GM23338 (cell line): ENCODE measurements at regions not wholly inside any gene's neighbourhood (a gene's known extent, or its start where the extent isn't known, plus 50 kb on each side); places are given as distances from the start of the nearest gene placed in this dataset.
"Not testable (repeated sequence)": the region's sequence is repeated elsewhere in the genome, so short reads cannot be mapped to it uniquely, and the experiment has no call there.

Experiments used
- ATAC-seq: fragments of 200-7000 bp; cut with Tn5 transposase; 3 replicates; pipeline ENCODE4 v1.9.1; 2020
- DNase-seq: peaks from one replicate; pipeline ENCODE4 v3.0.0-alpha.2; 2015; ENCODE audit warnings: low spot score
- H2AFZ ChIP-seq: fragments of 200-600 bp; sonication (generic); 2 replicates; pipeline ENCODE4 v1.8.0; 2016; ENCODE audit warnings: antibody characterized with exemption, mild to moderate bottlenecking, moderate library complexity
- H3F3A ChIP-seq: fragments of 200-600 bp; sonication (generic); replicated peaks from 2 replicates; pipeline ENCODE4 v1.8.0; 2017; ENCODE audit warnings: antibody characterized with exemption, mixed run types, low read depth
- H3K27ac ChIP-seq: fragments of 200-600 bp; sonication (generic); 2 replicates; pipeline ENCODE4 v1.6.1; 2016; ENCODE audit warnings: low read depth
- H3K27me3 ChIP-seq: fragments of 200-600 bp; sonication (generic); 2 replicates; pipeline ENCODE4 v1.8.0; 2016; ENCODE audit warnings: mild to moderate bottlenecking, mixed run types, moderate library complexity; ENCODE audit not compliant: insufficient read depth
- H3K36me3 ChIP-seq: fragments of 200-600 bp; sonication (generic); 2 replicates; pipeline ENCODE4 v1.8.0; 2016; ENCODE audit warnings: mild to moderate bottlenecking; ENCODE audit not compliant: insufficient read depth
- H3K4me1 ChIP-seq: fragments of 200-600 bp; sonication (generic); 2 replicates; pipeline ENCODE4 v1.8.0; 2016; ENCODE audit warnings: mild to moderate bottlenecking, moderate library complexity; ENCODE audit not compliant: insufficient read depth
- H3K4me2 ChIP-seq: fragments of 200-600 bp; sonication (generic); 2 replicates; pipeline ENCODE4 v1.7.1; 2017; ENCODE audit warnings: mixed run types
- H3K4me3 ChIP-seq: fragments of 200-600 bp; sonication (generic); 2 replicates; pipeline ENCODE4 v1.6.1; 2016; ENCODE audit warnings: mixed run types
- H3K79me2 ChIP-seq: fragments of 200-600 bp; sonication (generic); replicated peaks from 2 replicates; pipeline ENCODE4 v1.8.0; 2017; ENCODE audit warnings: mild to moderate bottlenecking; ENCODE audit not compliant: insufficient read depth
- H3K9me2 ChIP-seq: fragments of 200-600 bp; sonication (generic); 2 replicates; pipeline ENCODE4 v1.8.0; 2017; ENCODE audit not compliant: insufficient read depth
- H4K20me1 ChIP-seq: fragments of 200-600 bp; sonication (generic); replicated peaks from 2 replicates; pipeline ENCODE4 v1.8.0; 2017; ENCODE audit warnings: mild to moderate bottlenecking; ENCODE audit not compliant: insufficient read depth
- H3K27ac Mint-ChIP-seq: 2 replicates; pipeline ENCODE4 v1.8.0; 2020; ENCODE audit warnings: inconsistent platforms, mild to moderate bottlenecking, moderate library complexity, mixed read lengths
- H3K27me3 Mint-ChIP-seq: 3 replicates; pipeline ENCODE4 v1.8.0; 2022; ENCODE audit warnings: low read depth, mild to moderate bottlenecking, moderate library complexity, mixed read lengths, inconsistent platforms; ENCODE audit not compliant: insufficient read depth, poor library complexity
- H3K36me3 Mint-ChIP-seq: 3 replicates; pipeline ENCODE4 v1.8.0; 2021; ENCODE audit warnings: low read depth, mild to moderate bottlenecking, inconsistent platforms, moderate library complexity, mixed read lengths
- H3K4me1 Mint-ChIP-seq: 3 replicates; pipeline ENCODE4 v1.8.0; 2020; ENCODE audit warnings: mild to moderate bottlenecking, inconsistent platforms, mixed read lengths
- H3K4me3 Mint-ChIP-seq: 3 replicates; pipeline ENCODE4 v1.8.0; 2021; ENCODE audit warnings: moderate library complexity, mild to moderate bottlenecking, inconsistent platforms, mixed read lengths
- H3K9me3 Mint-ChIP-seq: 3 replicates; pipeline ENCODE4 v1.8.0; 2020; ENCODE audit warnings: moderate library complexity, mild to moderate bottlenecking, inconsistent platforms, mixed read lengths
- CTCF ChIP-seq, 2 experiments: fragments of 200-600 bp in 1 of 2; sonication (generic) in 1 of 2; conservative IDR thresholded peaks; 2 replicates each; pipeline versions ENCODE4 v1.5.1 to v1.6.1; 2016 to 2017; ENCODE audit warnings: antibody characterized with exemption in 2 of 2, low read depth in 2 of 2, mild to moderate bottlenecking in 2 of 2, moderate library complexity in 1 of 2

GRCh38 chr9:64128572-64128971 is 1156.4 kb downstream of the FOXD4L5 start (continued):
- TF ChIP-seq CTCF (conservative IDR thresholded peaks at IDR 0.05; ENCODE audit: low read depth in 2 of 2): no peak

GRCh38 chr9:64121602-64122001 is 1163.4 kb downstream of the FOXD4L5 start:
- not testable (repeated sequence) for H3K36me3 ChIP-seq, H3K4me2 ChIP-seq, H3K4me3 Mint-ChIP-seq, H3K79me2 ChIP-seq, H3F3A ChIP-seq, DNase-seq, ATAC-seq, H3K27ac ChIP-seq, H3K27me3 ChIP-seq, H3K9me2 ChIP-seq, H4K20me1 ChIP-seq, H3K4me1 Mint-ChIP-seq, H3K27ac Mint-ChIP-seq, H3K4me3 ChIP-seq, H3K4me1 ChIP-seq, H2AFZ ChIP-seq, H3K27me3 Mint-ChIP-seq, H3K36me3 Mint-ChIP-seq
- peaks cover 82% of the 10 kb centered on the region for H3K9me3 Mint-ChIP-seq

GRCh38 chr9:64117329-64117728 is 1167.7 kb downstream of the FOXD4L5 start:
- H3K9me3 Mint-ChIP-seq: peaks cover 56% of the 10 kb centered on the region
- H3K27me3 Mint-ChIP-seq, H3K4me3 Mint-ChIP-seq, H3K27ac ChIP-seq, H3K4me1 ChIP-seq, H3F3A ChIP-seq, H4K20me1 ChIP-seq, H3K36me3 Mint-ChIP-seq, H3K4me1 Mint-ChIP-seq, H2AFZ ChIP-seq, H3K9me2 ChIP-seq, H3K36me3 ChIP-seq, H3K27ac Mint-ChIP-seq, H3K27me3 ChIP-seq, H3K4me2 ChIP-seq, H3K79me2 ChIP-seq, ATAC-seq, DNase-seq, H3K4me3 ChIP-seq: not testable (repeated sequence)

- H3K36me3 ChIP-seq, H3F3A ChIP-seq, H3K27ac ChIP-seq, H3K27me3 ChIP-seq, H3K4me1 Mint-ChIP-seq, DNase-seq, H3K4me3 Mint-ChIP-seq, ATAC-seq, H3K4me1 ChIP-seq, H3K4me2 ChIP-seq, H3K4me3 ChIP-seq, H3K27me3 Mint-ChIP-seq, H3K27ac Mint-ChIP-seq, H4K20me1 ChIP-seq, H2AFZ ChIP-seq, H3K9me2 ChIP-seq, H3K36me3 Mint-ChIP-seq, H3K79me2 ChIP-seq: not testable (repeated sequence)
- H3K9me3 Mint-ChIP-seq: peaks cover 66% of the 10 kb centered on the region
Observed at GRCh38 chr9:64107867-64108266, 1177.1 kb downstream of the FOXD4L5 start.

- H3K9me3 Mint-ChIP-seq: peaks cover 73% of the 10 kb centered on the region
- H3K9me2 ChIP-seq, H3K27me3 ChIP-seq, H3K27ac Mint-ChIP-seq, H3K4me3 Mint-ChIP-seq, H2AFZ ChIP-seq, DNase-seq, H3K4me2 ChIP-seq, H3K27me3 Mint-ChIP-seq, H4K20me1 ChIP-seq, H3F3A ChIP-seq, H3K4me1 ChIP-seq, H3K27ac ChIP-seq, H3K4me1 Mint-ChIP-seq, H3K36me3 Mint-ChIP-seq, ATAC-seq, H3K36me3 ChIP-seq, H3K79me2 ChIP-seq, H3K4me3 ChIP-seq: not testable (repeated sequence)
Observed at GRCh38 chr9:64107211-64107610, 1177.8 kb downstream of the FOXD4L5 start.

GRCh38 chr9:64105193-64105592 is 1179.8 kb downstream of the FOXD4L5 start:
- DNase-seq, H3K27ac ChIP-seq, H3K36me3 ChIP-seq, H3K27me3 ChIP-seq, H3K79me2 ChIP-seq, H3K4me1 Mint-ChIP-seq, H3K4me2 ChIP-seq, H3K27me3 Mint-ChIP-seq, ATAC-seq, H3K36me3 Mint-ChIP-seq, H3K4me3 Mint-ChIP-seq, H3K27ac Mint-ChIP-seq, H4K20me1 ChIP-seq, H3K4me1 ChIP-seq, H3K4me3 ChIP-seq, H2AFZ ChIP-seq, H3K9me2 ChIP-seq, H3F3A ChIP-seq: not testable (repeated sequence)
- H3K9me3 Mint-ChIP-seq: peaks cover 79% of the 10 kb centered on the region

- H3K27ac Mint-ChIP-seq, H3K27me3 ChIP-seq, H3K4me2 ChIP-seq, H3K79me2 ChIP-seq, DNase-seq, ATAC-seq, H3K4me1 Mint-ChIP-seq, H3K36me3 ChIP-seq, H3K27me3 Mint-ChIP-seq, H3F3A ChIP-seq, H2AFZ ChIP-seq, H3K36me3 Mint-ChIP-seq, H4K20me1 ChIP-seq, H3K4me3 Mint-ChIP-seq, H3K27ac ChIP-seq, H3K9me2 ChIP-seq, H3K4me1 ChIP-seq, H3K4me3 ChIP-seq: not testable (repeated sequence)
- peaks cover 79% of the 10 kb centered on the region for H3K9me3 Mint-ChIP-seq
Observed at GRCh38 chr9:64101504-64101903, 1183.5 kb downstream of the FOXD4L5 start.
